Astrocyte (in vitro differentiated cells and primary cell): ENCODE measurements at regions not wholly inside any gene's neighbourhood (a gene's known extent, or its start where the extent isn't known, plus 50 kb on each side); places are given as distances from the start of the nearest gene placed in this dataset.

Experiments
- EZH2 ChIP-seq: IDR thresholded peaks from 2 replicates; pipeline ENCODE4 v1.6.1; 2012; ENCODE audit warnings: mild to moderate bottlenecking, low read length, inconsistent platforms; ENCODE audit not compliant: insufficient read depth
- TF ChIP-seq, protein P1 (sequence below): IDR thresholded peaks from 2 replicates; pipeline ENCODE4 v1.5.1; 2011; ENCODE audit warnings: low read depth, mild to moderate bottlenecking, inconsistent platforms, low read length, moderate library complexity; ENCODE audit not compliant: insufficient read depth

GRCh38 chr7:93828260-93828659 lies 62.3 kb downstream of the TFPI2 start:
- no peak for TF ChIP-seq EZH2
- TF ChIP-seq, protein P1, sequence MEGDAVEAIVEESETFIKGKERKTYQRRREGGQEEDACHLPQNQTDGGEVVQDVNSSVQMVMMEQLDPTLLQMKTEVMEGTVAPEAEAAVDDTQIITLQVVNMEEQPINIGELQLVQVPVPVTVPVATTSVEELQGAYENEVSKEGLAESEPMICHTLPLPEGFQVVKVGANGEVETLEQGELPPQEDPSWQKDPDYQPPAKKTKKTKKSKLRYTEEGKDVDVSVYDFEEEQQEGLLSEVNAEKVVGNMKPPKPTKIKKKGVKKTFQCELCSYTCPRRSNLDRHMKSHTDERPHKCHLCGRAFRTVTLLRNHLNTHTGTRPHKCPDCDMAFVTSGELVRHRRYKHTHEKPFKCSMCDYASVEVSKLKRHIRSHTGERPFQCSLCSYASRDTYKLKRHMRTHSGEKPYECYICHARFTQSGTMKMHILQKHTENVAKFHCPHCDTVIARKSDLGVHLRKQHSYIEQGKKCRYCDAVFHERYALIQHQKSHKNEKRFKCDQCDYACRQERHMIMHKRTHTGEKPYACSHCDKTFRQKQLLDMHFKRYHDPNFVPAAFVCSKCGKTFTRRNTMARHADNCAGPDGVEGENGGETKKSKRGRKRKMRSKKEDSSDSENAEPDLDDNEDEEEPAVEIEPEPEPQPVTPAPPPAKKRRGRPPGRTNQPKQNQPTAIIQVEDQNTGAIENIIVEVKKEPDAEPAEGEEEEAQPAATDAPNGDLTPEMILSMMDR: no peak
